ENCODE measurements at regions not wholly inside any gene's neighbourhood (a gene's known extent, or its start where the extent isn't known, plus 50 kb on each side); places are given as distances from the start of the nearest gene placed in this dataset.
"Not testable (repeated sequence)": the region's sequence is repeated elsewhere in the genome, so short reads cannot be mapped to it uniquely, and the experiment has no call there.

DNA sequence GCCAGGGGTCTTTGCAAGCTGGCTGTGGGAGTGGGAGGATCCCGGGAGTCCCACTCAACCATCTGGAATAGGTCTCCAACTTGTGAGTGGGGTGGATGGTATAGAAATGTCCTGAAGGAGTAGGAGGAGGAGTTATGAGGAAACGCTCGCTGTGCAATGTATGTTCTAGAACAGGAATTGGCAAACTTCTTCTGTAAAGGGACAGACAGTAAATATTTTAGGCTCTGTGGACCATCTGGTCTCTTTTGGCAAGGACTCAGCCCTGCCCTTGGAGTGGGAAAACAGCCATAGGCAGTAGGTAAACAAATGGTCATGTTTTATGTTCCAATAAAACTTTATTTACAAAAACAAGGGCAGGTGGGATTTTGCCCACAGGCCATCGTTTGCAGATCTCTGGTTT is 149.2 kb downstream of the NPIPB5 start:
- no peak for DNase-seq

DNA sequence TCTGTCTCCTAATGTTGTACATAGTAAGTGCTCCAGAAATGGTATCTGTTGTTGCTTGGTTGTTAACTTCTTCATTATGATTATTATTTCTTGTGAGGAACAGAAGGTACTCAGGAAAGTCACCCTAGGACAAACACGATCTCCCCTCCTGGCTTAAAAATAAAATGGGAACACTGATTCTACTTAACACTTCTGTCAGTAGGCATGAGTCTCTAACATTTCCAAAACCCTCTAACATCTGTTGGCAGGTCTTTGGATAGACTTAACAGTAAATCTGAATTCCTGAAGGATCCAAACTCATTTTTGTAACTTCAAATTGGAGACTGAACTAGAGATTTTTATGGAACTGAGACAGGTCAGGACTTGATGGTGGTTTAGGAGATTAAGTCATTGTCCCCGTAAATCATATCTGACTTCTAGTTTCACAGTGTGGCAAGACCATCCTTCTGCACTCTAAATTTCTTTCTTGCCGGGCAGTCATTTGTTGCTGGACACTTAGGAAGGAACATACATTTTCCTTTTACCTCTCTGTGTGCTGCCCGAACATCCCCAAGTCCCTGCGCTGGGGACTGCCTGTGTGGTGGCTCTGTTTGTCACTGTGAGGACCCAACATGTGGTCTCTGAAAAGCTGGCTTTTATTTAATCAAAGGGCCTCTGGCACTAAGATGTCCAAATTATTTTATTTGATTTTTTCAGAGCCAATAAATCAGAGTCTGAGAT is 149.9 kb downstream of the NPIPB5 start:
- no peak for DNase-seq

DNA sequence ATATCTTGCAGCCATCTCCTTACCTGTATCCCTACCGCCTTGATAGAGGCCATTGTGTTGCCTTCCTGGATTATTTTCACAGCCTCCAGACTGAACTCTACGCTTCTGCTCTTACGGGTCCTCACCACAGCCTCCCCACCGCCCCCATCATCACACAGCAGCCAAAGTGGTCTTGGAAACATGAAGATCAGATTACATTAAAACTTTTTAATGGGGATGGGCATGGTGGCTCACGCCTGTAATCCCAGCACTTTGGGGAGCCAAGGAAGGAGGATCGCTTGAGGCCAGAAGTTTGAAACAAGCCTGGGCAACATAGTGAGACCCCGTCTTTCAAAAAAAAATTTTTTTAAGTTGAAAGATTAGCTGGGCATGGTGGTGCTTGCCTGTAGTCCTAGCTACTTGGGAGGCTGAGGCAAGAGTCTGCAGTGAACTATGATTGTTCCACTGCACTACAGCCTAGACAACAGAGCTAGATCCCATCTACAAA is 150.5 kb downstream of the NPIPB5 start:
- DNase-seq = no peak

DNA sequence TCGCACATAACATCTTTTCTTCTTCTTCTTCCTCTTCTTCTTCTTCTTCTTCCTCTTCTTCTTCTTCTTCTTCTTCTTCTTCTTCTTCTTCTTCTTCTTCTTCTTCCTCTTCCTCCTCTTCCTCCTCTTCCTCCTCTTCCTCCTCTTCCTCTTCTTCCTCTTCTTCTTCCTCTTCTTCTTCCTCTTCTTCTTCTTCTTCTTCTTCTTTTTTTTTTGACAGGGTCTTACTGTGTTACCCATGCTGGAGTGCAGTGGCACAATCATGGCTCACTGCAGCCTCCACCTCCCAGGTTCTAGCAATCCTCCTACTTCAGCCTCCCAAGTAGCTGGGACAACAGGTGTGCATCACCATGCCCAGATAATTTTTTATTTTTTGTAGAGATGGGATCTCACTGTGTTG is 151.0 kb upstream of the HS3ST2 start:
- DNase-seq = not testable (repeated sequence)

DNA sequence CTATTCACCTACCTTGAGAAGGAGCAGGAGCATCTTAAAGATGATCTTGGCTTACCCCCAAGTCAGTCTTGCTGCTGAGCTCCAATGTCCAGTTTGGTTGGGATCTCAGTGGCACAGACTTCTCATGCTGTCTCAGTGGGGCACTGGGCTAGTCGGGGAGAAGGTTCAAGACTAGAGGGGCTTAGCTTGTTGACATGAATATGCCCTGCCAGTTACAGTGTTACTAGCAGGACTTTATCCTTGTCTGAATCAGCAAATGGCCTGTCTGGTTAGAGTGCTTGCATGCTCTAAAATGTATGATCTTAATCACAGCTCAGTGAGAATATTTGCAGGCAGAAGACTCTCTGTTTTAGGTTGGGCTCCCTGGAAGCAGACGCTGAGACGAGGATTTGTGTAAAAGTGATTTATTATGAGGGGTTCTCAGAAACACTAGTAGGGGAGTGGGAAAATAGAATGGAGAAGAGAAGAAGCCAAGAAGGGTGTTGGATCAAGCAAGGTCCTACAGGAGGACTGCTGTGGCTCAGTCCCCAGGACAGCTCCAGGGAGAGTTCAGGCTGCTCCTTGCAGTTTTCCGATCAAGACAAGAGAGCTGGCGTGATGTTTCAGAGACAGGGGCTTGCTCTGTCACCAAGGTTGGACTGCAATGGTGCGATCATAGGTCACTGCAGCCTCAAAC is 150.4 kb upstream of the HS3ST2 start:
- no peak for DNase-seq

DNA sequence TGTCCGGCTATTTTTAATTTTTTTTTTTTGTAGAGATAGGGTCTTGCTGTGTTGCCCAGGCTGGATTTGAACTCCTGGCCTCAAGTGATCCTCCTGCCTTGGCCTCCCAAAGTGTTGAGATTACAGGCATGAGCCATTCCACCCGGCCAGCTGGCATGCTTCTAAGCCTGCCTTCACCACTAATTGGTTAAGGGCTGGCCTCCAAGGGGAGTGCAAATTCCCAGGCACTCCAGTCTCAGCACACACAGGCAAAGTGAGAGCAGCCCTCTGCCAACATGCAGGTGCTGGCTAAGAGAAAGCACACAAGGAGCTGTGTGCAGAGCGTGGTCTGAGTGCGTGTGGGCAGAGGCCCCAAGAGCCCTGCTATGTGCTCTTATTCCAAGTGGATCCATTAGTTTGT is 149.8 kb upstream of the HS3ST2 start:
- no peak for DNase-seq

DNA sequence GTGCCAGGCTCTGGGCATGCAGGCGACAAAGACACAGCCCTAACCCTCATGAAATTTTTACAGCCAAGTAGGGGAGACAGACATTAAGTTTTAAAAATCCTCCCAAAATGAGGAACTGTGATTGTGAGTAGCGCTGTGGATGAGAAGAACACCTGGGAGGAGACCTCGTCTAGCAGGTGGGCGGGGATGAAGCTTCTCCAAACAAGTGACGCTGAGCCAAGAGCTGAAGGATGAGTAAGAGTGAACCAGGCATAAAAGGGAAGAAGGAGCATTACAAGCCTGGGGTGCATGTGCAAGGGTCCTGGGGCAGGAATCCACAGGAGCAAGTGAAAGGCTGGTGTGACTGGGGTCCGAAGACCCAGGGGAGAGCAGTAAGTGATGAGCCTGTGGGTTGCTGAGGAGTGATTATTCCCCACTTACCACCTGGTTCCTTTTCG is 149.4 kb upstream of the HS3ST2 start:
- DNase-seq = no peak

DNA sequence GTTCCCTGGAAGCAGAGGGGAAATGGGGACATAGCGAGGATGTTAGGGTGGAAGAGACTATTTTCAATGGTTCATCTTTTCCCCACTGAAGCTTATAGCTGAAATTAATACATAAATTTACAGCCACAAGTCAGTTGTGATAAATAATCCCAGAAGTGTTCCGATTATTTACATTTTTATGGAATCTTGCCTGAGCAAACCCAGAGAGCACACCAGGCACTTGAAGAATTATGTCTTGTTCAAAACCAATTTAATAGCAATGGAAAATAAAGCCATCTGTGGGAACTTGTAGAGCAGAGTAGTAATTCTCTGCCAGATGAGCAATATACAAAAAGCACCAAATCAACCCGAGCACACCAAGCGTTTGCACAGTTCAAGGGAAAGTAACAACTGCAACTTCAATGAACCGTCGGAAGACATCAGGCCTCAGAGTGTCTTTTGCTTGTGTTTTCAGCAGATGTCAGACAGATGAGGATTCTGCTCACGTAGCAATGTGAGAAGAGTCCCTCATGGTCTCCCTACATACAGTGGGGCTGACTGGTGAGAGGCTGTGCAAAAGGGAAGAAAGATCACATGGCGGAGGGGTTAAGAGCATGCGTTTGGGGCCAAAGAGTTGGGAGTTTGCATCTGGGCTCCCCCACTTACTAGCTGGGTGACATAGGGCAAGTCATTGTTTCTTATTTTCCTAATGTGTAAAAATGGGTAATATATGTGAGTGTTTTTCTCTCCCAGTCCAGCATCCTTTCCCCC is 148.7 kb upstream of the HS3ST2 start:
- DNase-seq = no peak

DNA sequence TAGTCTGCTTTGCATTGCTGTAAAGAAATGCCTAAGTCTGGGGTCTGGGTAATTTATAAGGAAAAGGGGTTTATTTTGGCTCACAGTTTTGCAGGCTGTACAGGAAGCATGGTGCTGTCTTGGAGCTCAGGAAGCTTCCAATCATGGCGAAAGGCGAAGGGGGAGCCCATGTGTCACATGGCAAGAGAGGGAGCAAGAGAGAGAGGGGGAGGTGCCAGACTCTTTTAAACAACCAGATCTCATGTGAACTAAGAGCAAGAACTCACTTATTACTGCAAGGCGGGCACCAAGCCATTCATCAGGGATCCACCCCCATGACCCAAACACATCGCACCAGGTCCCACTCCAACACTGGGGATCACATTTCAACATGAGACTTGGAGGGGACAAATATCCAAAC is 148.2 kb upstream of the HS3ST2 start:
- DNase-seq = no peak

DNA sequence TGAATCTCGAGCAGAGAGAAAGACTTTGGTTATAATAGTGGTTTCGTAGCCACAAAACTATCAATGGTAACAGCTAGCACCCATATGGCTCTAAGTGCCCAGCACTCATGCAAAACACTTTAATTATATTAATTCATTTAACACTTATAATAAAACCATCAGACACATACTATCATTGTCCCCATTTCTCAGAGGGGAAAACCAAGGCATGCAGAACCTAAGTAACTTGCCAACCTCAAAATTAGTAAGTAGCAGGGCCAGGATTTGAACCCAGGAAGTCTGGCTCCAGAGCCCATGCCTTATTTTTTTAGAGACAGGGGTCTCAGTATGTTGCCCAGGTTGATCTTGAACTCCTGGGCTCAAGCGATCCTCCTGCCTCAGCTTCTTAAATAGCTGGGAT is 145.6 kb upstream of the HS3ST2 start:
- no peak for DNase-seq

DNA sequence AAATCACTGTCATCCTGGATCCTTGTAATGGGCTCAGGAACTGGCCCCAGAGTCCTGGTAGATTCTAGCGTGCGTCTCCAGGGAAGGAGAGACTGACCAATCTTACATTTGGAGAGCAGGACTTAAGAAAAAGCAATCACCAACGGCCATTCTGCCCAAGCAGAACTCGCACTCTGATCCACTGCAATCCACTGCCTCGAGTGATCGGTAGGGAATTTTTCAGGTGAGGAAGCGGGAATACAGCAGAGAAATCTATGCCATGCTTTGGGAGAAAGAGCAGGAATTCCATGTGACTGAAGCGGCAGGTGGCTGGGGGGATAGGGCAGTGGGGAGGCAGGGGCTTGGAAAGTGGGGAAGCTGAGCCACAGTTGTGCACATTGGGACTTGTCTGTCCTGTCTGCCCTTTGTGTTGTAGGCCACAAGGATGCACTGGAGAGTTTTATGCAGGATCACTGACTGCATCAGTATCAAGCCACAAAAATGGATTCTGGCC is 143.9 kb upstream of the HS3ST2 start:
- no peak for DNase-seq

DNA sequence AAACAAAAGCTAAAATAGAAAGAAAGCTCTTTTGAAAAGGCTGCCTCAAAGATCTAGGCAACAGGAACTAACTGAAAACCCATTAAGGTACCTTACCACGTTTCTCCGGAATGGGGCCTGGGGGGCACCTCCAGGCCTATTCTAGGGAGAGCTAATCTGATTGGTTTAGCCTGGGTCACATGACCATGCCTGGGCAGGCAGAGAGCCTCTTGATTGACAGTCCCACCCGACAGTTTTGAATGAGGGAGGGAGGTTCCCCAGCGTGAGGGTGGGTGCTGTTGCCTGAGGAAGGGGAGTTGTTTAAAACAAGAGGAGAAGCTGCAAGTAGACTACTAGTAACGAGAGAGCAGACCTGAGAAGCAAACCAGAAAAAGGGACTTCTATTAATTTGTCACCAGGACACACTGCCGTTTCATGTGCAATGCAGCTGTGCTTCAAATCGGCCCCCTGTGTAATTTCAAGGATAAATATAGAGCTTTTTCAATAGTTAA is 143.4 kb upstream of the HS3ST2 start:
- DNase-seq = peak; percentile 85

DNA sequence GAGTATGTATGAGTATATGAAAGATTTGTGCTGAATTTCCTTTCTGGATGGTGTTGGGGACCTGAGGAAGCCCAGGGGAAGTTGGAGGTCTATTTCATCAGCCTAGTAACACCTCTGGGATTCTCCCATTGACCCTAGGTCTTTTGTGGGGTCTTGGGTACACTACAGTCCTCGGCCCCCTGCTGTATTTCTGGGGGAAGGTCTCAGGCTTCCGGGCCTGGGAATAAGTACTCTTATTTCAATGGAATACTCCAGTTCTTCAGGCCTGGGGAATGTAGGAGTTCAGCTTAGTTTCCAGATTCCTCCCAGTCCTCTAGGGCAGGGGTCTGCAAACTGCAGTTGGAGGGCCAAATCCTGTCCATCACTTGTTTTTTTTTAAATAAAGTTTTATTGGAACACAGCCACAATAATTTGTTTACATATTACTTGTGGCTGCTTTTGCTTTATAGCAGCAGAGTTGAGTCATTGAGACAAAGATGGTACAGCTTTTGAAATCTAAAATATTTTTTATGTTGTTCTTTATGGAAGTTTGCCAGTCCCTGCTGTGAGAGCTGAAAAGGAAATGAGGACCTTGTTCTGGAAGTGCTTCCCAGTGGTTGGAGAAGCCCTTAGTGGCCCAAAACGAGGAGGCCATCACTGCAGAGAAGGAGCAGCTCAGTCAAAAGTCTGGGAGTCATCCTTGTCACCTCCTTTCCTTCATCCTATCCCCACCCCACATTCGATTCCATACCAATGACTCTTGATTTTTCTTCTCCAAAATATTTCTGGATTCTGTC is 142.5 kb upstream of the HS3ST2 start:
- DNase-seq = peak; percentile 37

DNA sequence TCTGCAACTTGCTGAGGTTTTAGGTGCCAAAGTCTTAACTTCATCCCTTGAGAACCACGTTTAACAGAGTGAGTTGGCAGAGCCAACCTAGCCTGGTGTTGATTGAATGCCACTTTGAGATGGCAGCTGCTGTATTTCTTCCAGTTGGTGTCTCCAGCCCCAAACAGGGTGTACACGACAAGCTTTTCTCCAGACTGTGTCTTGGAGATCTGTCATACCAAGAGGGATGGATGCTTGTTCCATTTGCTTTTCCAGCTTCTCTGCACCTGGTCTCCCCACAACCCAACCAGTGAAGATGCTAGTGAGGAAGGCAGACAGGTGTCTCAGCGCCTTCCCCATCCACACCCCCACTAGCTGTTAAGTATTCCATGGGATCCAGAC is 141.1 kb upstream of the HS3ST2 start:
- DNase-seq = no peak

DNA sequence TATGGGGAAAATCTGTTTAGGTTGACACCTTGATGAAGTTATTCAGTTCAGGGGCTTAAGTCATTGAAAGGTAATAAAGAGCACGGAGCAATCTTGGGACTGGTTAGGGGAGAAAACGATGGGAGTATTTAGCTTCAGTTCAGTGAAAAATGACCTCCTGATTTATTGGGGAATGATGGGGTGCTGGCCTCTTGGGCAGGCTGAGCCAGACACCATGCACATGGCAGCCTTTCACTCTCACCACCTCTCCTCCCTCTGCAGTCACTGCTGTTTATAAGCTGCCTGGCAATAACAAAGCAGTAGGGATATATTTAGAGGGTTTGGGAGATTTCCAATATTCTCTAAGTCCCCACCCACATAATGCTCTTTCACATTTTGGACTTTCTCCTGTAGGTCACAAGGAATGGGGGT is 140.5 kb upstream of the HS3ST2 start:
- DNase-seq = no peak

DNA sequence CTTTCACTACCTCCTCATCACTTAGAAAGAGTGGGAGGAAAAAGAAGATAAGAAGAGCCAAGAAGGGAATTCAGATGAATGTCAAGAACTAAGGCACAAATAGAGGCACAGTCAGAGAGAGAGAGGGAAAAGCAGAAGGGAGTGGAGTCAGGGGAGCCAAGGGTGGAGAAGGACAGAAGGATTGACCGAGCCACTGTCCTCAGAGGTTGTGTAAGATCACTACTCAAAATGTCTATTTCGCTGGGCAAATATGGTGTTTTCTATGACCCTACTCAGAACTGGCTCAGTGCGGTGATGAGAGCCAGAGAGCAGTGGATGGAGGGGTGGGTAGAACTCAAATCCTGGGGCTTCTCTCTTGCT is 139.2 kb upstream of the HS3ST2 start:
- DNase-seq = no peak

DNA sequence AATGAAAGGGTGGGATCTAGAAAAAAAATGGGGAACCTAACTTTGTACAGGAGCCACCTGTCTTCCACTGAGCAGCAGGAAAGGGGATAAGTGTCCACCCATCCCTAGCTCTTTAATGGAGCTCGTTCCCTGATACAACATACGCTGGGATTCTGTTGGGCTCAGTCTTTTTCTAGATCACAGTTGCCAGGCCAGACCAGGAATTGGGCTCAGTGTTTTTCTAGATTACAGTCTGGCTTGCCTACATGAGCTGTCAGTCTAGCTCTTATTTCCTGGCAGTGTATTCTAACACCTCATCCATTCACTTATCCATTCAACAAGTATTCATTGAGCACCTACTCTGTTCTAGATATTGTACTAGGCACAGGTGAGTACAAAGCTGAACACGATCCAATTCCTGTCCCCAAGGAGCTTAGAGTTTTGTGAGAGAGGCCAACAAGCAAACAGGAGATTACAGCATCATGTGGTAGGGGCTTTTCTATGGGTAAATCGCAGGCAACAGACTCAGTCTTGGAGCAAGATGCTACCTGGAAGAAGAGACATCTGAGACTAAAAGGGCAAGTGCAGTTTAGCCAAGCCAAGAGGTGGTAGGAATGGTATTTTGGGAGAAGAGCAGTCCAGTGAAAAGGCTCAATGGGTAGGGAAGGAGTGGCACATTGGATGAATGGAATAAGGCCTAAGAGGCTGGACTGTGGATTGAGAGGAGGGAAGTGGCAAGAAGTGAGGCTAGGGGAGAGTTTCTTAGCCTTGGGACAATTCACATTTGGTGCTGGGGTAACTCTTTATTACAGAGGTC is 138.0 kb upstream of the HS3ST2 start:
- DNase-seq = no peak

DNA sequence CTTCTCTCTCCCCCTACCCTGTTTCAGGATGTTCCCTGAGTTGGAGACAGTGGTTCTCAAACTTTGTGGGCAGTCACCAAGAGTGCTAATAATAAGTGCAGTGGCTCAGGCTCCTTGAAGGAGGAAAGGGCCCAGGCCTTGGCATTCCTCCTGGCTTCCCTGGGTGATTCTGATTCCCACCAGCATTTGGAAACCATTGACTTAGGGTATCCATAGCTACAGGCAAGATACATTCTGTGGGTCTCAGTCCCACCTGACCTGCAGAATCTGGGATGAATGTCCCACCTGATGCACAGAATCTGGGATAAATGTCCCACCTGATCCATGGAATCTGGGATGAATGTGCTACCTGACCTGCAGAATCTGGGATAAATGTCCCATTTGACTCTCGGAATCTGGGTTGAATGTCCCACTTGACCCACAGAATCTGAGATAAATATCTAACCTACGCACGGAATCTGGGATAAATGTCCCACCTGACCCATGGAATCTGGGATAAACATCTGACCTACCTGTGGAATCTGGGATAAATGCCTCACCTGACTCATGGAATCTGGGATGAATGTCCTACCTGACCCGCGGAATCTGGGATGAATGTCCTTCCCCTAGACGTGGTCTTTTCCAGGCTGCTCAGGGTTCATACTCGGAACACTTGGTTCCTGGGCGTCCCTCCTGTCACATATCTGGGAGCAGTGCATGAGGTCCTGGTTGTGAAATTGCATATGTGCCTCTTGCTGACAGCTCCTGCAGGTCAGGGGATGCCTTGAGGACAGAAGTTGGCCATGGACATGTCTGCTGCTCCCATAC is 136.7 kb upstream of the HS3ST2 start:
- DNase-seq = no peak

DNA sequence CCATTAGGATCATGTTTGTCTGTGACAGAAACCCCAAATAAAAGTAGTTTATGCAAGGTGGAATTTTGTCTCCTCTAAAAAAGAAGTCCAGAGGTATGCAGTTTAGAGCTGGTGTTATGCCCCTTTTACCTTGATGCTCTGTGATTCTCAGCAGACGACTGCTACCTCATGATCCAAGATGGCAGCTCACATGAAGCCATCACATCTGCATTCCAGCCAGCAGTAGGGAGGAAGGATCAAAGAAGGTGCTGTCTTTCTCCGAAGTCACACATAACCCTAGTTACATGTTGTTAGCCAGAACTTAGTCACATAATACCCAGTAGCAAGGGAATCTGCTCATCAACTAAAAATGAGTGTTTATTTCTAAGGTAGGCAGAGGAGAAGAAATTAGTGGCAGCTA is 135.7 kb upstream of the HS3ST2 start:
- DNase-seq = no peak

DNA sequence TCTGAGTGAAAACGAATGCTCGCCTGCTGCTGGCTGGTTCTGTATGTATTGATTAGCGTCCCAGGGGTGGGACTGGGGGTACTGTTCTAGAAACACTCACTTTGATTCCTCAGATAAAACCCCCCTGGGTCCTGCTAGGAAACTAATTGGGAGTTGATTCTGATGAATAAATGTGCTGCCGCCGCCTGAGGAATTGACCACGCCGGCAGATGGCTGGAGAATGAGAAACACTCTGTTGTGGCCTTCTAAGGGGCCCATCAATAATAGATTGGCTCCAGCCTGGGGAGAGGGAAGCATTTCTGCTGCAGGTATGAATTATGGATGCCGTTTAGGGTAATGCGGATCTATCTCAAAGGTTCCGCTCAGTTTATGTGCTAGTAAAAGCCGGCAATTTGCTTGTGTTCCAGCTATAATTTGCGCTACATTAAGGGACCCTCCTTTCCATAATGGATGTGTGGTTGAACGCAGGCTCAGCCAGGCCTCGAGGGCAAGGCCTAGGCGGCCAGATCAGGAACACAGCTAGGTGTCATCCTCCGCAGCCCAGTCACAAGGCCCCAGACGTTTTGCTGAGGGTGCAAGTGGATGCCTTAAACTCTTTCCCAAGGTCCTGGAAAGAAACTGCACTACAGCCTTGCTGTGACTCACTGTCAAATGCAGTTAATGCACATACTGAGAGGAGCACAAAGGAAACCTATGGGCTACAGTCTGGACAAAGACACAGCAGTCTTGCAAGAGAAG is 132.2 kb upstream of the HS3ST2 start:
- DNase-seq = no peak
